BLaER1 treated with 17β-estradiol and CSF1 and Interleukin-3, amounts not matched to agents 10 nM and 100 nM (cell line): ENCODE measurements at regions not wholly inside any gene's neighbourhood (a gene's known extent, or its start where the extent isn't known, plus 50 kb on each side); places are given as distances from the start of the nearest gene placed in this dataset.

Experiments used
- H3K27ac ChIP-seq, 11 experiments: shearing (Covaris generic); formaldehyde crosslinking; 2 replicates each; pipeline ENCODE4 v1.8.1; 2022
- H3K27me3 ChIP-seq, 11 experiments: shearing (Covaris generic); formaldehyde crosslinking; 2 replicates each; pipeline ENCODE4 v1.8.1; 2022
- H3K36me3 ChIP-seq, 11 experiments: shearing (Covaris generic); formaldehyde crosslinking; 2 replicates each; pipeline ENCODE4 v1.8.1; 2022
- H3K4me1 ChIP-seq, 10 experiments: shearing (Covaris generic); formaldehyde crosslinking; 2 replicates each; pipeline ENCODE4 v1.8.1; 2022
- H3K4me2 ChIP-seq, 11 experiments: shearing (Covaris generic); formaldehyde crosslinking; 2 replicates each; pipeline ENCODE4 v1.8.1; 2022
- H3K4me3 ChIP-seq, 10 experiments: shearing (Covaris generic); formaldehyde crosslinking; 2 replicates each; pipeline ENCODE4 v1.8.1; 2022
- H3K9ac ChIP-seq, 11 experiments: shearing (Covaris generic); formaldehyde crosslinking; 2 replicates each; pipeline ENCODE4 v1.8.1; 2022
- H3K9me3 ChIP-seq, 11 experiments: shearing (Covaris generic); formaldehyde crosslinking; replicated peaks in 1 of 11; 2 replicates each; pipeline ENCODE4 v1.8.1; 2022
- H4K20me1 ChIP-seq, 11 experiments: shearing (Covaris generic); formaldehyde crosslinking; 2 replicates each; pipeline ENCODE4 v1.8.1; 2022
- Cebpa-rat ChIP-seq, 11 experiments: shearing (Covaris generic); IDR thresholded peaks; 2 replicates each; pipeline ENCODE4 v1.8.1; 2022

DNA sequence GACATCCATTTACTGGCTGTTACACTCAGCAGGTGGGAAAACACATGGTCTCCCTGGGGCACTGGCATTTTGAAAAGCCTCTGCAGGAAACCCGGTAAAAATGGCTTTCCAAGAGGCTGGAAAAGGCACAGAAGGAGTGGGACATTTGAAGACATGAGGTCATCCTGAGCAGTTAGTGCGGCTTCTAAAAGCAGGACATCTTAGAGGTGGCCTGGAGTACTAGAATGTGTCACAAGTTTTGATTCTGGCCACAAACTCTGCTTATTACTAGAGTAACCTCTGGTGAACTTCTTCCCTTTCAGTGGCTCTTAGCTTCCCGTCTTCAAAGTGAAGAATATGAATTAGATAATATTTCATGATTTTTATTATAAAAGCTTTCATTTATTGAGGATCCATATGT, 423.0 kb upstream of the BRINP1 start:
- H3K36me3 ChIP-seq = no peaks in the 10 kb centered on the region
- no peaks in the 10 kb centered on the region for H3K27me3 ChIP-seq
- H3K4me1 ChIP-seq = no peaks in the 10 kb centered on the region
- no peak overlapping the region for H3K9ac ChIP-seq
- H3K4me3 ChIP-seq = no peak overlapping the region
- TF ChIP-seq Cebpa-rat (IDR thresholded peaks at IDR 0.05) = no peak
- no peak overlapping the region for H3K4me2 ChIP-seq
- no peaks in the 10 kb centered on the region for H3K9me3 ChIP-seq
- no peak overlapping the region for H3K27ac ChIP-seq
- no peaks in the 10 kb centered on the region for H4K20me1 ChIP-seq

- Histone ChIP-seq H3K4me3 (no peak overlapping the region), H3K27me3 (no peaks in the 10 kb centered on the region), H3K4me1 (no peaks in the 10 kb centered on the region), H4K20me1 (no peaks in the 10 kb centered on the region), H3K27ac (no peak overlapping the region), H3K9ac (no peak overlapping the region), H3K9me3 (no peaks in the 10 kb centered on the region), H3K36me3 (no peaks in the 10 kb centered on the region), H3K4me2 (no peak overlapping the region)
- no peak for TF ChIP-seq Cebpa-rat (IDR thresholded peaks at IDR 0.05)
Observed at GRCh38 chr9:119789987-119790386, 420.8 kb upstream of the BRINP1 start.

- Histone ChIP-seq H3K4me2 (no peak overlapping the region), H3K9me3 (no peaks in the 10 kb centered on the region)
Observed at GRCh38 chr9:119788921-119789320, 419.7 kb upstream of the BRINP1 start.

DNA sequence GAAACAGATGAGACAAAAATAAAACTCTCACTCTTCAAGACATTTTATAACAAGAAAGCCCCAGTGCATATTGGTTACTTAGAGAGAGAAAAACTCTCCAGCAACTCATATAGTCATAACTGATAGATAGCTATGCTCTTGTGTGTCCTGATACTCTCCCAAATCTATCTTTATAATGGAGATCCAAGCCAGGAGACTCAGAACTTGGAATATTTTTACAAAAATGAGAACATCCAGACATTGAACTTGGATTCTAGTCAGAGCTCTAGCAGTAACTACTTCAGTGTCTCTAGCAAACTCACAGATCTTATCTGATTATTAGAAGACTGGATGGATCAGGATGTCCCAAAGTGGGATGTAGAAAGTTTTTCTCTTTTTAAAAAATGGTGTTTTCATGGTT, 412.7 kb upstream of the BRINP1 start:
- TF ChIP-seq Cebpa-rat (IDR thresholded peaks at IDR 0.05) = no peak
- Histone ChIP-seq H3K4me1 (no peaks in the 10 kb centered on the region), H3K27ac (no peak overlapping the region), H3K4me2 (no peak overlapping the region), H4K20me1 (no peaks in the 10 kb centered on the region), H3K9ac (no peak overlapping the region), H3K27me3 (no peaks in the 10 kb centered on the region), H3K4me3 (no peak overlapping the region), H3K36me3 (no peaks in the 10 kb centered on the region), H3K9me3 (no peaks in the 10 kb centered on the region)

More at GRCh38 chr9:119788921-119789320, 419.7 kb upstream of the BRINP1 start:
- Histone ChIP-seq H3K4me3 (no peak overlapping the region), H3K36me3 (no peaks in the 10 kb centered on the region), H3K9ac (no peak overlapping the region), H3K4me1 (no peaks in the 10 kb centered on the region), H3K27ac (no peak overlapping the region), H4K20me1 (no peaks in the 10 kb centered on the region), H3K27me3 (no peaks in the 10 kb centered on the region)
- TF ChIP-seq Cebpa-rat (IDR thresholded peaks at IDR 0.05) = no peak

DNA sequence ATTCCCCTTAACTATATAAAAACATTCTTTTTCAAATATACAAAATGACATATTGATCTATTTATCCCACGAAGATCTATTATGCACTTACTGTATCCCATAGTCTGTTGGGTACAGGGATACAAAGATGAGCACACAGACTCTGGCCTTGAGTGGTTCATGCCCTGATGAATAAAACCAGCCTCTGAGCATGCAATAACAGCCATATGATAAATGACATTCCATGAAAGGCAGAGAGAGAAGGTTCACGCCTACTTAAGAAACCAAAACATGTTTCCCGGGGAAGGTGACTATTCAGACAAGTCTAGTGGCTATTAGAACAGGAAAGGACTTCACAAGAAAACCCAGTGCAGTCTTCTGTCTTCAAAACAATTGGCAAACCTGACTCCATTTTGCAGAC, 406.2 kb upstream of the BRINP1 start:
- Histone ChIP-seq H3K27me3 (no peaks in the 10 kb centered on the region), H3K36me3 (no peaks in the 10 kb centered on the region), H4K20me1 (no peaks in the 10 kb centered on the region), H3K9ac (no peak overlapping the region), H3K4me3 (no peak overlapping the region), H3K4me2 (no peak overlapping the region), H3K9me3 (0 out of 22 replicates have a peak, but pooled peaks cover 0 to 5% (median 0%) of the 10 kb centered on the region in 11 experiments), H3K27ac (no peak overlapping the region), H3K4me1 (peaks cover 0 to 8% (median 0%) of the 10 kb centered on the region in 10 experiments; a peak in 5 of 20 replicates)
- TF ChIP-seq Cebpa-rat (IDR thresholded peaks at IDR 0.05) = no peak

DNA sequence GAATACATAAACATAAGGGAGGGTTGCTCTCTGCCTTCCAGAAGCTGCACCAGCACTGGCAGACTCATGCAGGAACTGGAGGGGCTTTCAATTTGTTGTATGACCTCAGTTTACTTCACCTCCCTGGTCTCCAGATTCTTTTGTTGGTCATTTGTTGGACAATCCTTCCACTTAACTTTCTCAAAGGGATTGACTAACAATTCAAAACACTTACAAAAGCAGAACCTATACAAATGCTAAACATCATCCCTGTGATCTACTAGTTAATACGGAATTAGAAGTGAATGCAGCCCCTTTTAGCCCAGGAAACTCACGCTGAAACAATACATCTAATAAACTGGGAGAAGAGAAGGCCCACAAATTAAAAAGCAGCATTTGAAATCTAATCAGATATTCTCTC, 404.6 kb upstream of the BRINP1 start:
- H3K27ac ChIP-seq = no peak overlapping the region
- H3K4me1 ChIP-seq = peaks cover 0 to 8% (median 0%) of the 10 kb centered on the region in 10 experiments; a peak in 5 of 20 replicates
- no peak overlapping the region for H3K9ac ChIP-seq
- H3K36me3 ChIP-seq = no peaks in the 10 kb centered on the region
- 0 out of 22 replicates have a peak, but pooled peaks cover 0 to 5% (median 0%) of the 10 kb centered on the region in 11 experiments for H3K9me3 ChIP-seq
- H3K4me3 ChIP-seq = no peak overlapping the region
- H3K27me3 ChIP-seq = no peaks in the 10 kb centered on the region
- no peaks in the 10 kb centered on the region for H4K20me1 ChIP-seq
- TF ChIP-seq Cebpa-rat (IDR thresholded peaks at IDR 0.05) = no peak
- 0 out of 22 replicates have a peak overlapping the region, but pooled peaks of 1 of the 11 experiments have one; percentile 9 for H3K4me2 ChIP-seq

- H3K4me1 ChIP-seq = peaks cover 0 to 8% (median 0%) of the 10 kb centered on the region in 10 experiments; a peak in 5 of 20 replicates
- 0 out of 22 replicates have a peak, but pooled peaks cover 0 to 5% (median 0%) of the 10 kb centered on the region in 11 experiments for H3K9me3 ChIP-seq
- H3K4me3 ChIP-seq = no peak overlapping the region
- no peak for TF ChIP-seq Cebpa-rat (IDR thresholded peaks at IDR 0.05)
- H3K9ac ChIP-seq = no peak overlapping the region
- no peaks in the 10 kb centered on the region for H3K36me3 ChIP-seq
- H4K20me1 ChIP-seq = no peaks in the 10 kb centered on the region
- H3K27me3 ChIP-seq = no peaks in the 10 kb centered on the region
- H3K27ac ChIP-seq = no peak overlapping the region
- no peak overlapping the region for H3K4me2 ChIP-seq
Observed at GRCh38 chr9:119771341-119771740, 402.1 kb upstream of the BRINP1 start.

- no peak overlapping the region for H3K4me2 ChIP-seq
- H3K27me3 ChIP-seq = no peaks in the 10 kb centered on the region
- H4K20me1 ChIP-seq = no peaks in the 10 kb centered on the region
- H3K4me1 ChIP-seq = peaks cover 0 to 11% (median under 1%) of the 10 kb centered on the region in 10 experiments; a peak in 10 of 20 replicates
- no peak for TF ChIP-seq Cebpa-rat (IDR thresholded peaks at IDR 0.05)
- H3K27ac ChIP-seq = no peak overlapping the region
- no peak overlapping the region for H3K9ac ChIP-seq
- H3K36me3 ChIP-seq = no peaks in the 10 kb centered on the region
- H3K4me3 ChIP-seq = no peak overlapping the region
- H3K9me3 ChIP-seq = no peaks in the 10 kb centered on the region
Observed at GRCh38 chr9:119768266-119768665, 399.0 kb upstream of the BRINP1 start.

DNA sequence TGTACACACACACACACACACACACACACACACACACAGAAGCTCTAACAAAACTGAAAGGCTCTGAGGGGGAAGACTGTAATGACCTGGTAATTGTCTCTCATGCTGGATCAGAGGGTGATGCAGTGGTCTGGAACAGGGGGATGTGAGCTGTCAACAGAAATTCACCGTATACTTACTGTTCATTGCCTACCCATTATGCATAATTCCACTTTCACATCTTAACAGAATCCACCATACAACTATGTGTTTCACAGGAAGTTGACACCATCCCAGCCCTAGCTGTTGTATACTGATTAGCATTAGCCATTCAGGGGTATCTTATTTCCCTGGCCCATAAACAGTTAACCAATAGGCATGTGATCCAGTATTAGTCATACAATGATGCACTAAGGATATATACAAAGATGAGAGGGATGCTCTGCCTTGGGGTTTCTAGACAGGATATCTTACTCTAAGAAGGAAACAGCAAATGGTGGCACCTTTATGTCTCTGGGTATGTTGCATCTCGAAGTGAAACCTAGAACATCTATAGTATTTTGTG, 396.5 kb upstream of the BRINP1 start:
- Histone ChIP-seq H3K27ac (no peak overlapping the region), H3K9ac (no peak overlapping the region), H3K4me1 (peaks cover 12 to 37% (median 25%) of the 10 kb centered on the region in 10 experiments; a peak in 19 of 20 replicates), H3K4me2 (peak overlapping the region in 2 of 11 experiments; percentile 24 to 30; a peak in 1 of 22 replicates), H3K4me3 (no peak overlapping the region), H3K36me3 (no peaks in the 10 kb centered on the region), H3K9me3 (no peaks in the 10 kb centered on the region), H3K27me3 (no peaks in the 10 kb centered on the region), H4K20me1 (no peaks in the 10 kb centered on the region)
- TF ChIP-seq Cebpa-rat (IDR thresholded peaks at IDR 0.05) = no peak

- H3K4me2 ChIP-seq = peak overlapping the region in 6 of 11 experiments; percentile 32 to 74 (median 68); a peak in 8 of 22 replicates
- no peaks in the 10 kb centered on the region for H3K36me3 ChIP-seq
Observed at GRCh38 chr9:119763260-119763659, 394.0 kb upstream of the BRINP1 start.

More at GRCh38 chr9:119763260-119763659, 394.0 kb upstream of the BRINP1 start:
- H4K20me1 ChIP-seq = no peaks in the 10 kb centered on the region
- H3K27me3 ChIP-seq = no peaks in the 10 kb centered on the region
- TF ChIP-seq Cebpa-rat (IDR thresholded peaks at IDR 0.05) = no peak
- no peak overlapping the region for H3K4me3 ChIP-seq
- no peaks in the 10 kb centered on the region; a peak in 1 of 22 replicates for H3K9me3 ChIP-seq
- no peak overlapping the region for H3K9ac ChIP-seq
- no peak overlapping the region for H3K27ac ChIP-seq
- H3K4me1 ChIP-seq = peaks cover 12 to 55% (median 29%) of the 10 kb centered on the region in 10 experiments; a peak in 19 of 20 replicates
